Heart right ventricle (tissue), 16 donors: ENCODE measurements at regions not wholly inside any gene's neighbourhood (a gene's known extent, or its start where the extent isn't known, plus 50 kb on each side); places are given as distances from the start of the nearest gene placed in this dataset.

ENCODE experiments used
- ATAC-seq, 8 donors: fragments of 200-7000 bp; cut with Tn5 transposase; one replicate each; pipeline ENCODE4 v1.9.1; 2020; ENCODE audit warnings: mild to moderate bottlenecking in 8 of 8, moderate library complexity in 8 of 8, moderate number of reproducible peaks in 1 of 8
- DNase-seq, 2 donors: peaks; one replicate each; pipeline ENCODE4 v3.0.0-alpha.2; 2020
- H3K27ac ChIP-seq, 10 donors: fragments of 200-600 bp; sonication (generic) in 2 of 10; one replicate each; pipeline versions ENCODE4 v1.5.0 to v1.8.0; 2020 to 2022; ENCODE audit warnings: mild to moderate bottlenecking in 3 of 10
- H3K27me3 ChIP-seq, 7 donors: fragments of 200-600 bp; one replicate each; pipeline ENCODE4 v1.8.0; 2021 to 2022; ENCODE audit warnings: mild to moderate bottlenecking in 2 of 7
- H3K36me3 ChIP-seq, 9 donors: fragments of 200-600 bp; sonication (generic) in 1 of 9; one replicate each; pipeline versions ENCODE4 v1.5.0 to v1.8.0; 2020 to 2022; ENCODE audit warnings: mild to moderate bottlenecking in 2 of 9
- H3K4me1 ChIP-seq, 9 donors: fragments of 200-600 bp; sonication (generic) in 1 of 9; one replicate each; pipeline versions ENCODE4 v1.5.0 to v1.8.0; 2020 to 2022; ENCODE audit warnings: mild to moderate bottlenecking in 4 of 9
- H3K4me3 ChIP-seq, 10 donors: fragments of 200-600 bp; sonication (generic) in 2 of 10; one replicate each; pipeline versions ENCODE4 v1.5.0 to v1.8.0; 2020 to 2022; ENCODE audit warnings: mild to moderate bottlenecking in 7 of 10, moderate library complexity in 2 of 10
- H3K9me3 ChIP-seq, 11 donors: fragments of 200-600 bp in 10 of 11; sonication (generic) in 2 of 11; one replicate each; pipeline versions ENCODE4 v1.5.0 to v1.8.0; 2013 to 2022; ENCODE audit warnings: mild to moderate bottlenecking in 2 of 11, control low read depth in 1 of 11, moderate library complexity in 1 of 11
- WGBS, 2 donors: extraction: QIAGEN DNeasy Blood & Tissue Kit; methylation state at CpG; one replicate each; pipeline ENCODE4 v1.1.7; 2013; ENCODE audit warnings: inconsistent platforms in 1 of 2; 5-methylcytosine and 5-hydroxymethylcytosine counted together
- intact Hi-C, 10 donors: fragments of 100-400 bp; cut with DNase I; formaldehyde crosslinking; loops; one replicate each; pipeline versions ENCODE4 v1.11.1 to v1.14.2; 2022
- TF ChIP-seq, protein P1 (sequence below), 9 donors: fragments of 200-600 bp; sonication (generic) in 2 of 9; IDR thresholded peaks; one replicate each; pipeline versions ENCODE4 v1.5.0 to v1.8.0; 2021 to 2022; ENCODE audit warnings: antibody characterized with exemption in 9 of 9, mild to moderate bottlenecking in 5 of 9, moderate library complexity in 1 of 9
- donor health status: Arrhythmogenic right ventricular cardiomyopathy.
- donor health status: ischemic (EF 13 %, LVEDD 7.1; RV severe dilation, severe dysfunction).
- donor health status: healthy with polysubstance abuse.
- donor health status: DM: no; HTN: yes; CAD: no.
- donor health status: DM: no; HTN: no; CAD: no.
- donor health status: ischemic (EF 25% LVEDD 6.9; RV normal size, moderate dysfunction).
- donor health status: ischemic (EF 25% LVEDD 5.7; RV mildly dilated, moderate dysfunction).
- donor health status: healthy.
- donor health status: DM: yes; HTN: yes; CAD: no.
- donor health status: Ischemic cardiomyopathy.
- donor health status: ischemic (EF 35%, LVEDD 5.7; RV mildly dilated, moderate dysfunction).
- donor health status: nonischemic (EF 11% LVEDD 7.7; RV severe dilation, severe dysfunction).
- donor health status: DM: yes; HTN: yes; CAD: no.
- donor health status: PGD.
- donor health status: ischemic (EF 29% LVEDD 5.4; RV normal size, mild dysfunction).
- donor health status: nonischemic (EF 23%, LVEDD 6.1; RV moderate dilation, normal function).

DNA sequence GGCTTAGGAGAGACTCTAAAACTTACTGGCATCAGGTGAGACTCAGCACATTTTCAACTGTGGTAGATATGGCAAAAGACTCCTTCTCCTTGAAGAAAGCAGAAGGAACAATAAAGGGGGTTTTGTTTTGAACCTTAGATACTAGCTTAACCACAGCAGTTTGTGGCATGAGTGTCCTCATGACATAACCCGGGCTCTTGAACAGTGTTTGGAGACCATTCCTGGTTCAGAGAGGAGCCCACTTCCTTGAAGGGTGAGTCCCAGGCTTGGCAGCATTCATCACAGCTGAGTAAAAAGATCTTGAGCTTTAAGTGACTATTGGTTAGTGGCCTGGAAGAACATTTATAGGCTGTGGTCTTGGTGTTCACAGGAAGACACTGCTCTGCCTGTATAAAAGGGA is 154.5 kb upstream of the KDM5D start:
- intact Hi-C loops: no loop called here
- no peak for DNase-seq

DNA sequence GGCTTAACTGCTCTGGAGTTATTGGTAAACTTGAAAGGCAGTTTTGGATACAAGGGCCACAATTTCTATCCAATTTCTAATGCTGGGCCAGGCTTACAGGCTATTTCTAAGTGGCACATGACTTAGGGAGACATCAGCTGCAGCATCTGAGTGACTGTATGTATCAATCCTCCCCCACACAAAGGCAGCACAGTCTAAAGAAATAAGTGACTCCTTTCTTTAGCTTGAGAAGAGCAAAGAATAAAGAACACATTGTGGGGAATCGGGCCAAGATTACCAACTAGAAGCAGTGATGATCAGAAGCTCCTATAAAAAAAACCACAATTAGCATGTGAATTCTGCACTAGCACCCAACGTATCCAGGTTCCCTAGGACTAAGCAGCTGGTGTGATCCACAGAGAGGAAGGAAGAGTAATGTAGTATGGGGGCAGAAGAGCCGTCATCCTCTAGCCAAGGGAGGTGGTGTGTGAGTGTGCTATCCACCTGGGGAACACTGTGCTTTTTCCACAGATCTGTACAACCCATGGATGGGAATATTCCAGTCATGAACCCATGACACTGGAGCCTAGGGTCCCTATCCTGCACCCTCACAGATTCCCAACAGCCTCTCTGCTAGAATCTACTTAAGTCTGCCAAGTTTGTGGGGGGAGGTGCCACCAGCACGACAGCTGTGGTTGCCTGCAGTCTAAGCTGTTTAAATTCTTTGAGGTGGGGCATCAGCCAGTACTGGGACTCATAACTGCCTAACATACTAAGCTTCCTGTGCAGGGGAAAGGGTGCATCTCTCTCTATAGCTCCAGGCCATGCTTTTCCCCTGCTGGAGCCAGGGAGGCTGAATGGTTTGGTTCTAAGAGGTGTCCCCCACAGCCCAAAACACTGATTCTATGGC is 147.8 kb upstream of the KDM5D start:
- Histone ChIP-seq H3K9me3 (no peaks in the 10 kb centered on the region), H3K4me3 (no peak overlapping the region), H3K36me3 (no peaks in the 10 kb centered on the region), H3K27ac (no peak overlapping the region), H3K27me3 (no peaks in the 10 kb centered on the region), H3K4me1 (no peaks in the 10 kb centered on the region)
- 35 to 44% methylated on average over 4 of the region's 4 CpGs for WGBS, 2 donors
- no peak for ATAC-seq
- intact Hi-C loops: no loop called here
- DNase-seq: no peak
- TF ChIP-seq, protein P1, sequence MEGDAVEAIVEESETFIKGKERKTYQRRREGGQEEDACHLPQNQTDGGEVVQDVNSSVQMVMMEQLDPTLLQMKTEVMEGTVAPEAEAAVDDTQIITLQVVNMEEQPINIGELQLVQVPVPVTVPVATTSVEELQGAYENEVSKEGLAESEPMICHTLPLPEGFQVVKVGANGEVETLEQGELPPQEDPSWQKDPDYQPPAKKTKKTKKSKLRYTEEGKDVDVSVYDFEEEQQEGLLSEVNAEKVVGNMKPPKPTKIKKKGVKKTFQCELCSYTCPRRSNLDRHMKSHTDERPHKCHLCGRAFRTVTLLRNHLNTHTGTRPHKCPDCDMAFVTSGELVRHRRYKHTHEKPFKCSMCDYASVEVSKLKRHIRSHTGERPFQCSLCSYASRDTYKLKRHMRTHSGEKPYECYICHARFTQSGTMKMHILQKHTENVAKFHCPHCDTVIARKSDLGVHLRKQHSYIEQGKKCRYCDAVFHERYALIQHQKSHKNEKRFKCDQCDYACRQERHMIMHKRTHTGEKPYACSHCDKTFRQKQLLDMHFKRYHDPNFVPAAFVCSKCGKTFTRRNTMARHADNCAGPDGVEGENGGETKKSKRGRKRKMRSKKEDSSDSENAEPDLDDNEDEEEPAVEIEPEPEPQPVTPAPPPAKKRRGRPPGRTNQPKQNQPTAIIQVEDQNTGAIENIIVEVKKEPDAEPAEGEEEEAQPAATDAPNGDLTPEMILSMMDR (IDR thresholded peaks at IDR 0.05): no peak

More for the DNA sequence above, 154.5 kb upstream of the KDM5D start:
- Histone ChIP-seq H3K9me3 (no peaks in the 10 kb centered on the region), H3K27me3 (no peaks in the 10 kb centered on the region), H3K36me3 (no peaks in the 10 kb centered on the region), H3K4me3 (no peak overlapping the region), H3K27ac (no peak overlapping the region), H3K4me1 (no peaks in the 10 kb centered on the region)
- WGBS, 2 donors: 36 to 64% methylated on average over 1 of the region's 1 CpG
- TF ChIP-seq, protein P1 (IDR thresholded peaks at IDR 0.05): no peak
- no peak for ATAC-seq

DNA sequence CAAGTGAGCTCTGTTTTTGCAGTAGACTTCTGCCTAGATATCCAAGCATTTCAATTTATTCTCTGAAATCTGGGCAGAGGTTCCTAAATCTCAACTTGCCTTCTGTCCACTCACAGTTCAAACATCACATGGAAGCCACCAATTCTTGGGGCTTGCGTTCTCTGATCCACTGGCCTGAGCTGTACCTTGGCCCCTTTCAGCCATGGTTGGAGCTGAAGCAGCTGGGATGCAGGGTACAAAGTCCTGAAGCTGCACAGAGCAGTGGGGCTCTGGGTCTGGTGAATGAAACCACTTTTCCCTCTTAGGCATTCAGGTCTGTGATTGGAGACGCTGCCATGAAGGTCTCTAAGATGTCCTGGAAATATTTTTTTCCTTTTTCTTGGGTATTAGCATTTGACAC is 137.6 kb upstream of the KDM5D start:
- intact Hi-C loops: no loop called here
- H3K27me3 ChIP-seq: no peaks in the 10 kb centered on the region
- no peaks in the 10 kb centered on the region for H3K36me3 ChIP-seq
- ATAC-seq: no peak
- no peak overlapping the region for H3K4me3 ChIP-seq
- no peak for DNase-seq
- no peaks in the 10 kb centered on the region for H3K4me1 ChIP-seq
- TF ChIP-seq, protein P1 (IDR thresholded peaks at IDR 0.05): no peak
- 33 to 57% methylated on average over 2 of the region's 2 CpGs for WGBS, 2 donors
- no peaks in the 10 kb centered on the region for H3K9me3 ChIP-seq
- no peak overlapping the region for H3K27ac ChIP-seq

DNA sequence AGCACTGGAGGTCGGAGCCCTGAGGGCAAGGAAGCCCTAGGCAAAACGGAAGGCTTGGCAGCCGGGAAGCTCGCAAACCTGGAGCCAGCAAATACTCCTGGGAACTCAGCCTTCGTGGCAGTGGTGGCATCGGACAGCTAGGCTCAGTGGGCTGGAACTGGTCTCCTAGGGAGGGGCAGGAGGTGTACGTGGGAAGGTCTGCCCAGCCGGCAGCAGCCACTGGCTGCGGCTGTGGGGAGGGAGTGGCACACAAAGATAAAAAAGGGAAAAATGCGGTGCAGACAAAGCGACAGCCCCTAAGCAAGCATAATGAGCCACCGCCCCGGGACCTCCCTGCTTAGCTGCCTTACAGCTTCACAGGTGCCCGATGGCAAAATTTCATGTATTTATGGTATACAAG is 125.2 kb upstream of the KDM5D start:
- H3K36me3 ChIP-seq: no peaks in the 10 kb centered on the region
- 53 to 63% methylated on average over 14 of the region's 14 CpGs for WGBS, 2 donors
- DNase-seq (no peak), ATAC-seq (no peak)
- no peaks in the 10 kb centered on the region for H3K9me3 ChIP-seq
- TF ChIP-seq, protein P1 (IDR thresholded peaks at IDR 0.05): no peak
- intact Hi-C loops: no loop called here
- H3K27ac ChIP-seq: no peak overlapping the region
- peak overlapping the region in 5 of 10 donors; percentile 17 to 42 (median 27) for H3K4me3 ChIP-seq
- H3K4me1 ChIP-seq: no peaks in the 10 kb centered on the region
- H3K27me3 ChIP-seq: no peaks in the 10 kb centered on the region
